Skeletal muscle tissue (tissue), 3 donors: ENCODE measurements at regions not wholly inside any gene's neighbourhood (a gene's known extent, or its start where the extent isn't known, plus 50 kb on each side); places are given as distances from the start of the nearest gene placed in this dataset.
"Not testable (repeated sequence)": the region's sequence is repeated elsewhere in the genome, so short reads cannot be mapped to it uniquely, and the experiment has no call there.

Experiments
- H3K27ac ChIP-seq: one replicate; pipeline ENCODE4 v1.7.0; 2013; ENCODE audit warnings: mild to moderate bottlenecking, low read depth, low read length, inconsistent platforms
- H3K27me3 ChIP-seq, 3 donors: one replicate each; pipeline ENCODE4 v1.7.0; 2013; ENCODE audit warnings: low read length in 3 of 3; ENCODE audit not compliant: control insufficient read depth in 3 of 3, insufficient read depth in 3 of 3
- H3K36me3 ChIP-seq, 3 donors: one replicate each; pipeline ENCODE4 v1.7.0; 2013; ENCODE audit warnings: low read length in 3 of 3; ENCODE audit not compliant: control insufficient read depth in 3 of 3, insufficient read depth in 3 of 3
- H3K4me1 ChIP-seq, 3 donors: one replicate each; pipeline ENCODE4 v1.7.0; 2013; ENCODE audit warnings: low read length in 3 of 3, mild to moderate bottlenecking in 3 of 3; ENCODE audit not compliant: control insufficient read depth in 3 of 3, insufficient read depth in 3 of 3
- H3K4me3 ChIP-seq, 3 donors: one replicate each; pipeline ENCODE4 v1.7.0; 2013; ENCODE audit warnings: low read length in 3 of 3
- H3K9ac ChIP-seq, 3 donors: one replicate each; pipeline ENCODE4 v1.7.0; 2013; ENCODE audit warnings: low read length in 3 of 3, mild to moderate bottlenecking in 3 of 3, moderate library complexity in 2 of 3, low read depth in 1 of 3
- H3K9me3 ChIP-seq, 3 donors: one replicate each; pipeline ENCODE4 v1.7.0; 2013; ENCODE audit warnings: low read length in 3 of 3; ENCODE audit not compliant: control insufficient read depth in 3 of 3
- donor health status: Osteomylitis.

GRCh38 chr14:38623661-38624060, 367.8 kb upstream of the CLEC14A start:
- H3K27ac ChIP-seq = no peak overlapping the region
- no peaks in the 10 kb centered on the region for H3K27me3 ChIP-seq
- H3K4me1 ChIP-seq = no peaks in the 10 kb centered on the region
- H3K4me3 ChIP-seq = no peak overlapping the region
- H3K9me3 ChIP-seq = peaks cover 0 to 4% (median 0%) of the 10 kb centered on the region in 3 donors
- no peak overlapping the region for H3K9ac ChIP-seq
- no peaks in the 10 kb centered on the region for H3K36me3 ChIP-seq

DNA sequence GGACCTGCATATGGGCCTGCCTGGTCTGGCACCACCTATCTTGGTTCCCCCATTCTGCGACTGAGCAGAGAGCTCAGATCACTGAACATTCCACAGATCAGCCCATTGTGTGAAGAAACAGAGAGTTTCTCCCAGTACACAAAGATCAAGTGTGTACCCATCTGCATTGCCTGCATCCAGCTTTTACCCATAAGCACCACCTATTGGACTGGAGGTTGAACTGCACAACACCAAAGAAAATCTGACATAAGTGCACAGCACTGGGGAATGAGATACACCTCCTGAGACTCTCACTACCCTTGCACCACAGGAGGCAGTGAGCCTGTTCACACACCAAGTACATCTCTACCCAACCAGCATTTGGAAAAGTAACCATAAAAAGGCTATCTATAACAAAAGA, 362.6 kb upstream of the CLEC14A start:
- Histone ChIP-seq H3K27me3 (no peaks in the 10 kb centered on the region), H3K36me3 (no peaks in the 10 kb centered on the region), H3K9me3 (no peaks in the 10 kb centered on the region), H3K27ac (no peak overlapping the region), H3K4me3 (no peak overlapping the region), H3K9ac (no peak overlapping the region), H3K4me1 (no peaks in the 10 kb centered on the region)

DNA sequence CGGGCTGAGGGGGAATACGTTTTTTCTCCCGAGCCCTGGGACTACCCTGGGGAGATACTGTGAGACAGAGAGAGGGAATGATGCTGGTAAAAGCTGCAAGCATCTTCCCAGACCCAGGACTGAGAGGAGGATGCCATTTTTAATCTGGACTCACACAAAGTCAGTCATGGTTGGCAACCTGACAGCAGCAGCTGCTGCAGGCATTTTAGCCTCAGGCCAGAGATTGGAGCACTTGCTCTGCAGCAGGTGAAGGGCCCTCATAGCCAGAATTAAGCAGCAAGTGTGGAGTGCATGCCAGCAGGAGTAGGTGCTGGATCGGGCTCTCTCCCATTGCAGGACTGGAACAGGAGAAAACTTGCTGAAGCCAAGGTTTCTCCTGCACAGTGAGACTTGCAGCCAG, 361.1 kb upstream of the CLEC14A start:
- no peak overlapping the region for H3K4me3 ChIP-seq
- H3K9me3 ChIP-seq = no peaks in the 10 kb centered on the region
- H3K27me3 ChIP-seq = no peaks in the 10 kb centered on the region
- no peak overlapping the region for H3K9ac ChIP-seq
- H3K36me3 ChIP-seq = no peaks in the 10 kb centered on the region
- no peak overlapping the region for H3K27ac ChIP-seq
- H3K4me1 ChIP-seq = no peaks in the 10 kb centered on the region

- H3K36me3 ChIP-seq = no peaks in the 10 kb centered on the region
- H3K27ac ChIP-seq = no peak overlapping the region
- H3K9me3 ChIP-seq = no peaks in the 10 kb centered on the region
- H3K4me3 ChIP-seq = no peak overlapping the region
- H3K27me3 ChIP-seq = no peaks in the 10 kb centered on the region
- no peaks in the 10 kb centered on the region for H3K4me1 ChIP-seq
- no peak overlapping the region for H3K9ac ChIP-seq
Measured at GRCh38 chr14:38611928-38612327, 356.0 kb upstream of the CLEC14A start.

- Histone ChIP-seq H3K4me3 (no peak overlapping the region), H3K9ac (no peak overlapping the region), H3K36me3 (no peaks in the 10 kb centered on the region), H3K27me3 (no peaks in the 10 kb centered on the region), H3K9me3 (no peaks in the 10 kb centered on the region), H3K4me1 (no peaks in the 10 kb centered on the region), H3K27ac (no peak overlapping the region)
Measured at GRCh38 chr14:38608244-38608643, 352.4 kb upstream of the CLEC14A start.

- no peaks in the 10 kb centered on the region for H3K4me1 ChIP-seq
- H3K4me3 ChIP-seq = no peak overlapping the region
- no peaks in the 10 kb centered on the region for H3K27me3 ChIP-seq
- H3K36me3 ChIP-seq = no peaks in the 10 kb centered on the region
- H3K27ac ChIP-seq = no peak overlapping the region
- no peaks in the 10 kb centered on the region for H3K9me3 ChIP-seq
- no peak overlapping the region for H3K9ac ChIP-seq
Measured at GRCh38 chr14:38605193-38606114, 349.6 kb upstream of the CLEC14A start.

- H3K36me3 ChIP-seq, H3K4me3 ChIP-seq, H3K9me3 ChIP-seq, H3K27me3 ChIP-seq, H3K4me1 ChIP-seq, H3K27ac ChIP-seq, H3K9ac ChIP-seq: not testable (repeated sequence)
Measured at GRCh38 chr14:38600572-38600971, 344.7 kb upstream of the CLEC14A start.

- no peak overlapping the region for H3K9ac ChIP-seq
- H3K4me1 ChIP-seq = no peaks in the 10 kb centered on the region
- no peaks in the 10 kb centered on the region for H3K9me3 ChIP-seq
- H3K4me3 ChIP-seq = no peak overlapping the region
- no peak overlapping the region for H3K27ac ChIP-seq
- H3K27me3 ChIP-seq = no peaks in the 10 kb centered on the region
- no peaks in the 10 kb centered on the region for H3K36me3 ChIP-seq
Measured at GRCh38 chr14:38593476-38593875, 337.6 kb upstream of the CLEC14A start.

- no peaks in the 10 kb centered on the region for H3K9me3 ChIP-seq
- no peak overlapping the region for H3K27ac ChIP-seq
- H3K27me3 ChIP-seq = no peaks in the 10 kb centered on the region
- H3K36me3 ChIP-seq = no peaks in the 10 kb centered on the region
- no peaks in the 10 kb centered on the region for H3K4me1 ChIP-seq
- H3K4me3 ChIP-seq = no peak overlapping the region
- H3K9ac ChIP-seq = no peak overlapping the region
Measured at GRCh38 chr14:38592764-38593442, 337.0 kb upstream of the CLEC14A start.

GRCh38 chr14:38589747-38590350, 334.0 kb upstream of the CLEC14A start:
- Histone ChIP-seq H3K27ac (no peak overlapping the region), H3K9me3 (no peaks in the 10 kb centered on the region), H3K27me3 (no peaks in the 10 kb centered on the region), H3K9ac (no peak overlapping the region), H3K4me3 (no peak overlapping the region), H3K4me1 (no peaks in the 10 kb centered on the region), H3K36me3 (no peaks in the 10 kb centered on the region)
